Ascending aorta (tissue), 2 donors: ENCODE measurements at regions not wholly inside any gene's neighbourhood (a gene's known extent, or its start where the extent isn't known, plus 50 kb on each side); places are given as distances from the start of the nearest gene placed in this dataset.
"Not testable (repeated sequence)": the region's sequence is repeated elsewhere in the genome, so short reads cannot be mapped to it uniquely, and the experiment has no call there.

ENCODE experiments used
- DNase-seq, 2 donors: peaks; one replicate each; pipeline ENCODE4 v3.0.0-alpha.2; 2019; ENCODE audit warnings: low spot score in 2 of 2
- H3K27ac ChIP-seq, 2 donors: fragments of 200-600 bp; sonication (generic); one replicate each; pipeline ENCODE4 v1.5.1; 2016 to 2017; ENCODE audit warnings: mild to moderate bottlenecking in 1 of 2
- H3K27me3 ChIP-seq: fragments of 200-600 bp; sonication (generic); one replicate; pipeline ENCODE4 v1.5.1; 2017
- H3K36me3 ChIP-seq, 2 donors: fragments of 200-600 bp; sonication (generic); one replicate each; pipeline ENCODE4 v1.5.1; 2016
- H3K4me1 ChIP-seq, 2 donors: fragments of 200-600 bp; sonication (generic); one replicate each; pipeline ENCODE4 v1.5.1; 2016 to 2017; ENCODE audit warnings: mild to moderate bottlenecking in 1 of 2
- H3K4me3 ChIP-seq, 2 donors: fragments of 200-600 bp; sonication (generic); one replicate each; pipeline ENCODE4 v1.5.1; 2016 to 2017; ENCODE audit warnings: mild to moderate bottlenecking in 1 of 2
- H3K9me3 ChIP-seq, 2 donors: fragments of 200-600 bp; sonication (generic); one replicate each; pipeline ENCODE4 v1.5.1; 2016
- intact Hi-C: fragments of 100-400 bp; cut with DNase I; formaldehyde crosslinking; loops from one replicate; pipeline ENCODE4 v1.15.1; 2023
- TF ChIP-seq, protein P1 (sequence below), 3 experiments: fragments of 200-600 bp in 2 of 3; fragments of 450-650 bp in 1 of 3; sonication (generic) in 2 of 3; IDR thresholded peaks; one replicate each; pipeline ENCODE4 v1.5.1; 2016 to 2019; ENCODE audit warnings: antibody characterized with exemption in 3 of 3, mild to moderate bottlenecking in 1 of 3, moderate library complexity in 1 of 3

DNA sequence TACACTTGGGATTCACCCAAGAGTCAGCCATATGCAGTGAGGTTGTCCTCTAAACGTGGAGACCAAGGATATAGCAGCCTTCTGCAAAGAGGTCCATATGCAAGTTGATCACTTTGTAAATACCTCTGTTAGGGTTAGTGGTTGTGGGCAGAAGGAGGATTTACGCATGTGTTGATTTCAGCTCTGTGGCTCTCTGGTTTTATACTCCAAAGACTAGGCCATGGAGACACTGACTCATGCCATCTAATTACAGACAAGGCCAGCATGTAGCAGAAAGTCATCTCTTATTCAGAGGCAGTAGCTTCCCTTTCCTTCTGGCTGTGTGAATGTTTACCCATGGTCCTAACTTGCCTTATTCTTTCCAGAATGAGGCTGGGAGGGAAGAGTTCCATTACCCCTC lies 140.9 kb upstream of the GOLGA6L4 start:
- H3K36me3 ChIP-seq, H3K4me1 ChIP-seq, H3K4me3 ChIP-seq, H3K27ac ChIP-seq, DNase-seq, H3K27me3 ChIP-seq, H3K9me3 ChIP-seq, intact Hi-C loops: not testable (repeated sequence)

DNA sequence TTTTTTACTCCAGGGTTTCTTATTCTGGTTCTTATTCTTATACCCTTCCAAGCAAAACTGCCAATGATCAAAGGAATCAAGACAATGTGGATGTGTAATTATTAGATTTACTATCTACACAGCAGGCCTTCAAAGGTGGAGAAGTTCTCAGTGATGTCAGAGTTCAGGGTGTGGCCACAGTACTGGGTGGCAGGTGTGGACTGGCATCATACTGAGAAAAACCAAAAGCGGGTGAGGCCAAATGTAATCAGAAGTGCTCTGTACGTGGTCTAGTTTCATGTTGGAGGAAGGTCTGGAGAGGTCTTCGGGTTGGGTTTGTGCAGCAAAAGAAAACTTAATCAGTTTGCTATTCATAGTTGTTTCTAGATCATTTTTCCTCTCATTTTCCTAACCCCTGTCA lies 138.5 kb upstream of the GOLGA6L4 start:
- DNase-seq, H3K36me3 ChIP-seq, H3K9me3 ChIP-seq, H3K27ac ChIP-seq, H3K4me3 ChIP-seq, H3K4me1 ChIP-seq, intact Hi-C loops, H3K27me3 ChIP-seq: not testable (repeated sequence)

DNA sequence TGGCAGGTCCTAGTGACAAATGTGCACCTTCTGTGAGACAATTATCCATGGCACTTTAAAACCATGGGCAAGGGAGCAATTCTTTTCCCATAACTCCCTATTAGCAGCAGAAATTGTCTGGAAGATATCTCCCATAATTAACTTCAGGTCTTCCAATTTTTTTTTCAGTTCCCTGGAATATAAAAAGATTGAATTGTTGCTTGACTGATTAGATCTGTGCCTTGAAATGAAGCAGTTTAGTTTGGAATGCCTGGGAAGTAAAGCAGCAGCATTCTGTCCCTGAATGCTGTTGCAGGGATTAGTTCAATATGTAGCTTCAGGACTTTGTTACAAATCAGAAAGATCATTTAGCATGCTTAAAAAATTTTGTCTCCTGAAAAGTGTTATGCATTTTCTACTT lies 137.0 kb upstream of the GOLGA6L4 start:
- Histone ChIP-seq H3K27me3 (no peaks in the 10 kb centered on the region), H3K27ac (no peak overlapping the region), H3K36me3 (no peaks in the 10 kb centered on the region), H3K9me3 (no peaks in the 10 kb centered on the region), H3K4me1 (no peaks in the 10 kb centered on the region), H3K4me3 (no peak overlapping the region)
- intact Hi-C loops = no loop called here
- TF ChIP-seq, protein P1, sequence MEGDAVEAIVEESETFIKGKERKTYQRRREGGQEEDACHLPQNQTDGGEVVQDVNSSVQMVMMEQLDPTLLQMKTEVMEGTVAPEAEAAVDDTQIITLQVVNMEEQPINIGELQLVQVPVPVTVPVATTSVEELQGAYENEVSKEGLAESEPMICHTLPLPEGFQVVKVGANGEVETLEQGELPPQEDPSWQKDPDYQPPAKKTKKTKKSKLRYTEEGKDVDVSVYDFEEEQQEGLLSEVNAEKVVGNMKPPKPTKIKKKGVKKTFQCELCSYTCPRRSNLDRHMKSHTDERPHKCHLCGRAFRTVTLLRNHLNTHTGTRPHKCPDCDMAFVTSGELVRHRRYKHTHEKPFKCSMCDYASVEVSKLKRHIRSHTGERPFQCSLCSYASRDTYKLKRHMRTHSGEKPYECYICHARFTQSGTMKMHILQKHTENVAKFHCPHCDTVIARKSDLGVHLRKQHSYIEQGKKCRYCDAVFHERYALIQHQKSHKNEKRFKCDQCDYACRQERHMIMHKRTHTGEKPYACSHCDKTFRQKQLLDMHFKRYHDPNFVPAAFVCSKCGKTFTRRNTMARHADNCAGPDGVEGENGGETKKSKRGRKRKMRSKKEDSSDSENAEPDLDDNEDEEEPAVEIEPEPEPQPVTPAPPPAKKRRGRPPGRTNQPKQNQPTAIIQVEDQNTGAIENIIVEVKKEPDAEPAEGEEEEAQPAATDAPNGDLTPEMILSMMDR (IDR thresholded peaks at IDR 0.05) = no peak
- DNase-seq = no peak

DNA sequence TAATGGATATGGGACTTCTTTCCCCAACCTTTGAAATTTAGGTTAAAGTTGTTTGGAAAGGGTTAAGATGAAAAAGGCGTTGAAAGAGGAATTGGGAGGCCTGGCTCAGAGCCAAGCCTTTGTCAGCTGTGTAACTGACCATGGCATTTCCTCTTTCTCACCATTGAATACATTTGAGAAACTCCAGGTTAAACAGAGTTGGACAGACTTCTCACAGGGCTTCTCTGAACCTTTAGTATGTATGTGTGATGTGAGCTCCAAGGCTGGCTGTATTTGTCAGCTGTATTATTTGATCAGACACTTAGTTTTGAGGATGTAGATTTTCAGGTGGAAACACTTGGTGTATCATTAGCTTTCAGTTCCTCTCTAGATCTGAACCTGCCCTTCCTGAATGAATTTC lies 136.4 kb upstream of the GOLGA6L4 start:
- H3K9me3 ChIP-seq = no peaks in the 10 kb centered on the region
- DNase-seq = no peak
- no peak overlapping the region for H3K27ac ChIP-seq
- intact Hi-C loops = no loop called here
- H3K27me3 ChIP-seq = no peaks in the 10 kb centered on the region
- no peaks in the 10 kb centered on the region for H3K36me3 ChIP-seq
- H3K4me3 ChIP-seq = no peak overlapping the region
- no peaks in the 10 kb centered on the region for H3K4me1 ChIP-seq
- TF ChIP-seq, protein P1 (IDR thresholded peaks at IDR 0.05) = no peak

GRCh38 chr15:84103345-84103744 lies 132.2 kb upstream of the GOLGA6L4 start:
- TF ChIP-seq, protein P1 (IDR thresholded peaks at IDR 0.05) = no peak
- no peak overlapping the region for H3K4me3 ChIP-seq
- no peaks in the 10 kb centered on the region for H3K27me3 ChIP-seq
- no peaks in the 10 kb centered on the region for H3K4me1 ChIP-seq
- H3K9me3 ChIP-seq = no peaks in the 10 kb centered on the region
- H3K36me3 ChIP-seq = no peaks in the 10 kb centered on the region
- DNase-seq = no peak
- no peak overlapping the region for H3K27ac ChIP-seq
- intact Hi-C loops = no loop called here

- H3K4me1 ChIP-seq = no peaks in the 10 kb centered on the region
- no peaks in the 10 kb centered on the region for H3K9me3 ChIP-seq
- H3K4me3 ChIP-seq = no peak overlapping the region
- no peak overlapping the region for H3K27ac ChIP-seq
- no peaks in the 10 kb centered on the region for H3K36me3 ChIP-seq
- TF ChIP-seq, protein P1 (IDR thresholded peaks at IDR 0.05) = no peak
- intact Hi-C loops = no loop called here
- no peak for DNase-seq
- no peaks in the 10 kb centered on the region for H3K27me3 ChIP-seq
Measured at GRCh38 chr15:84104853-84105252, 130.7 kb upstream of the GOLGA6L4 start.

DNA sequence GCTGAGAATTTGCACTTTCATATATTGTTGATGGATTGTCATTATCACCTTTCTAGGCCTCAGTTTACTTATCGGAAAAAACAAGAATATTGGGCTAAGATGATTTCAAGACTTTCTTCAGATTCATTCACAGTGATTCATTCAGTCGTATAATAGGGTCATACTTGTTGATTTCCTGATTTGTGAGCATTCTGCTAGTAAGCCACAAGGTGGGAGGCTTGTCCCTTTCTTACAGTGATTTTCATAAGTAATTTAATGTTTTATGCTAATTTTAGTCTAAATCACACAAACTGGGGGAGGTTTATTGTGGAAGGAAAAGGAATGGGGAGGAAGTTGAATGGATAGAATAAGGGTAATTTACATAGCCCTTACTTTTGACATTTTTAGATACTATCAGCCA lies 126.8 kb upstream of the GOLGA6L4 start:
- intact Hi-C loops = no loop called here
- H3K4me1 ChIP-seq = no peaks in the 10 kb centered on the region
- H3K36me3 ChIP-seq = no peaks in the 10 kb centered on the region
- H3K9me3 ChIP-seq = no peaks in the 10 kb centered on the region
- no peak for DNase-seq
- TF ChIP-seq, protein P1 (IDR thresholded peaks at IDR 0.05) = no peak
- H3K4me3 ChIP-seq = no peak overlapping the region
- no peak overlapping the region for H3K27ac ChIP-seq
- no peaks in the 10 kb centered on the region for H3K27me3 ChIP-seq
